ENCODE measurements at regions not wholly inside any gene's neighbourhood (a gene's known extent, or its start where the extent isn't known, plus 50 kb on each side); places are given as distances from the start of the nearest gene placed in this dataset.

DNA sequence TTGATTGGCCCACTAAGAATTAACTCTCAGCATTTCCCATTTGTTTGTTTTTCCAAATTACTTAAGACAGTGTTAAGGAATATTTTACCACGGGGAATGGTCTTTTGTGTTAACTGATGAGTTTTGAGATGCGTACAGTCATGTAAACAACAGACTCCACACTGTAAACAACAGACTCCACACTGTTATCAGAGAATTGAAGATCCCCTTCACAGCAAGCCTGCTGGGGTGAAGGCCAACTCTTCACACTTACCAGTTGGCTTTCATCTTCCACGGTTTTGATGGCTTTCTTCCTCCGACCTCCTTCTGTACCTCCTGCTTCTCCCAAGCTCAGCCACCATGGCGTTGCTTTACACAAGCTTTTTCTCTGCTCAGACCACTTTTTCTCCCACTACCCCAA, 166.8 kb downstream of the TMEM200C start:
- Histone ChIP-seq H3K9me3 (ENCODE audit: severe bottlenecking) (no peaks in the 10 kb centered on the region), H3K36me3 (ENCODE audit: low read depth) (no peaks in the 10 kb centered on the region), H3K27ac (ENCODE audit: poor library complexity, severe bottlenecking) (no peak overlapping the region), H3K27me3 (ENCODE audit: insufficient read depth, poor library complexity, severe bottlenecking) (no peaks in the 10 kb centered on the region), H3K4me1 (ENCODE audit: insufficient read depth, poor library complexity, severe bottlenecking) (no peaks in the 10 kb centered on the region), H3K4me3 (ENCODE audit: severe bottlenecking) (no peak overlapping the region)
- DNase-seq (ENCODE audit: low spot score) = no peak
- TF ChIP-seq, protein P1, sequence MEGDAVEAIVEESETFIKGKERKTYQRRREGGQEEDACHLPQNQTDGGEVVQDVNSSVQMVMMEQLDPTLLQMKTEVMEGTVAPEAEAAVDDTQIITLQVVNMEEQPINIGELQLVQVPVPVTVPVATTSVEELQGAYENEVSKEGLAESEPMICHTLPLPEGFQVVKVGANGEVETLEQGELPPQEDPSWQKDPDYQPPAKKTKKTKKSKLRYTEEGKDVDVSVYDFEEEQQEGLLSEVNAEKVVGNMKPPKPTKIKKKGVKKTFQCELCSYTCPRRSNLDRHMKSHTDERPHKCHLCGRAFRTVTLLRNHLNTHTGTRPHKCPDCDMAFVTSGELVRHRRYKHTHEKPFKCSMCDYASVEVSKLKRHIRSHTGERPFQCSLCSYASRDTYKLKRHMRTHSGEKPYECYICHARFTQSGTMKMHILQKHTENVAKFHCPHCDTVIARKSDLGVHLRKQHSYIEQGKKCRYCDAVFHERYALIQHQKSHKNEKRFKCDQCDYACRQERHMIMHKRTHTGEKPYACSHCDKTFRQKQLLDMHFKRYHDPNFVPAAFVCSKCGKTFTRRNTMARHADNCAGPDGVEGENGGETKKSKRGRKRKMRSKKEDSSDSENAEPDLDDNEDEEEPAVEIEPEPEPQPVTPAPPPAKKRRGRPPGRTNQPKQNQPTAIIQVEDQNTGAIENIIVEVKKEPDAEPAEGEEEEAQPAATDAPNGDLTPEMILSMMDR (IDR thresholded peaks at IDR 0.05; ENCODE audit: poor library complexity, severe bottlenecking) = no peak
- ATAC-seq (ENCODE audit: low read depth) = no peak

DNA sequence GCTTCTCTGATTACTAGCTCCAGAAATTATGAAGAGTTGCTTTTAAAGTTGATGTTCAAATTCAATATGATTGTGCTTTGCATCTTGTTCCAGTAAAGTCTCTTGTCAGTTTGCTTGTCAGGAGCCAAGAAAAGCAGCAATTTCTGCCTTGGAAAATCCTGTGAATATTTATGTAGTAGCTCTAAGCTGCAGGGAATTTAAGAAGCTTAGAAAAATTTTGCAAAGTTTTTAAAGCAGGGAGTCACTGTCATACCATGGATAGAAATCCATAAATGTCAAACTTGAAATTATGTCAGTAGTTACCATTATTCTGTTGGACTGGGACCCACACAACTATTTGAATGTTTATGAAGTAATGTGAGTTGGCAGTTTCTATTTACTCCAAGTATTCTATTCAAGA, 169.3 kb downstream of the TMEM200C start:
- Histone ChIP-seq H3K27ac (ENCODE audit: poor library complexity, severe bottlenecking) (no peak overlapping the region), H3K4me3 (ENCODE audit: severe bottlenecking) (no peak overlapping the region), H3K9me3 (ENCODE audit: severe bottlenecking) (no peaks in the 10 kb centered on the region), H3K4me1 (ENCODE audit: insufficient read depth, poor library complexity, severe bottlenecking) (no peaks in the 10 kb centered on the region), H3K36me3 (ENCODE audit: low read depth) (no peaks in the 10 kb centered on the region), H3K27me3 (ENCODE audit: insufficient read depth, poor library complexity, severe bottlenecking) (no peaks in the 10 kb centered on the region)
- TF ChIP-seq, protein P1 (IDR thresholded peaks at IDR 0.05; ENCODE audit: poor library complexity, severe bottlenecking) = no peak
- DNase-seq (ENCODE audit: low spot score) (no peak), ATAC-seq (ENCODE audit: low read depth) (no peak)

DNA sequence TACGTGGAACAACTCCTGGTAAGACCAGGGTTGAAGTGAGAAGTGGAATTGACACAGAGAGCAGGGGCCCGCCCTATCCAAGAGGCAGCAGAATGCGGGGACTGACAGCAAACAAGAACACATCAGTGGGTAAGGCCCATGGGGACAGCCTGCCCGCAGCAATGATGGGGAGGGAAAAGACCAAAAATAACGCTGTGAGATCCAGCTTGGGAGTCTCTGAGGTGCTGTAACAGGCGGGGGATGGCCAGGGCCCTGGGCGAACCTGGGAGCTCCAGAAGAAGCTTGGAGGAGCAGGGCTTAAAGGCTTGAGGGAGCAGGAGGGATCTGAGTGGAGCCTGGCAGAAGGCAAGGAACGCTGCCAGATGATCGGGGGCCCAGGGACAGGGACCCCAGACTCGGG, 173.4 kb downstream of the TMEM200C start:
- Histone ChIP-seq H3K4me3 (ENCODE audit: severe bottlenecking) (no peak overlapping the region), H3K9me3 (ENCODE audit: severe bottlenecking) (no peaks in the 10 kb centered on the region), H3K27me3 (ENCODE audit: insufficient read depth, poor library complexity, severe bottlenecking) (no peaks in the 10 kb centered on the region), H3K4me1 (ENCODE audit: insufficient read depth, poor library complexity, severe bottlenecking) (no peaks in the 10 kb centered on the region), H3K27ac (ENCODE audit: poor library complexity, severe bottlenecking) (no peak overlapping the region), H3K36me3 (ENCODE audit: low read depth) (no peaks in the 10 kb centered on the region)
- TF ChIP-seq, protein P1 (IDR thresholded peaks at IDR 0.05; ENCODE audit: poor library complexity, severe bottlenecking) = no peak
- DNase-seq (ENCODE audit: low spot score) = no peak
- ATAC-seq (ENCODE audit: low read depth) = no peak

DNA sequence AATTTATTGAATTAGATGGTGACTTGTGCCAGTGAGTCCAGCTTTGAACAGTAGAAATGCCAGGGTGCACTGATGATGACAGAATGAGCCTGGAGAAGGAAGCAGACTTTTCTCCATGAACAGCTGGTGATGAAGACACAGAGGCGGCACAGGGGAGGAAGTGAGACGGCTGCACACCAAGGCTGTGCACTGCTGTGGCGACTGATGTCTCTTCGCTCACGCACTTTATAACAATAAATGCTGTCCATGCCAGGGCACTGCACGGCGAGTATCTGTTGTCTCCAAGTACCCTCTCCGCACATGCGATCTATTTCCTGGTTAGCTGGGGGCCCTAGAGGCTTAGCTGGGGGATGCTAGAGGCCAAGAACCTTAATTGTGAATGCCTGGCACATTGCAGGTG, 175.2 kb downstream of the TMEM200C start:
- TF ChIP-seq, protein P1 (IDR thresholded peaks at IDR 0.05; ENCODE audit: poor library complexity, severe bottlenecking) = no peak
- H3K36me3 ChIP-seq (ENCODE audit: low read depth) = no peaks in the 10 kb centered on the region
- H3K9me3 ChIP-seq (ENCODE audit: severe bottlenecking) = no peaks in the 10 kb centered on the region
- H3K27me3 ChIP-seq (ENCODE audit: insufficient read depth, poor library complexity, severe bottlenecking) = no peaks in the 10 kb centered on the region
- ATAC-seq (ENCODE audit: low read depth) (no peak), DNase-seq (ENCODE audit: low spot score) (no peak)
- no peak overlapping the region for H3K27ac ChIP-seq (ENCODE audit: poor library complexity, severe bottlenecking)
- H3K4me1 ChIP-seq (ENCODE audit: insufficient read depth, poor library complexity, severe bottlenecking) = no peaks in the 10 kb centered on the region
- no peak overlapping the region for H3K4me3 ChIP-seq (ENCODE audit: severe bottlenecking)

DNA sequence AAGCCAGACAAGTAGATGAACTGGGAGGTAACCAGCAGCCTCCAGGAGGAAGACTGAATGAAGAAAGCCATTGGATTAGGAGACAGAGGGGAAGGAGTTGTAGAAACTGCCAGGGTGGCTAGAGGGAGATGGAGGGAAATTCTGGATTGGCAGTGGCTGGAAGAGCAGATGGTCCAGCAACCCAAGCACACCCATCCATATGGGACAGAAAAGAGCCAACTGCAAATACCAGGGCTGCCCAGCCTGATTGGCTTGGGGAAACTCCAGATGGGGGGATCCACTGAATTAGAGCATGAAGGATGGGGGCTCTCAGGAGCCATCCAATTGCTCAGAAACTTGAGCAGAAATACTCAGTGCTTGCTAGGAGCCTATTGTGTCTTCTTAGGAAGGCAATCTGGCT, 173.5 kb upstream of the EPB41L3 start:
- Histone ChIP-seq H3K4me3 (ENCODE audit: severe bottlenecking) (no peak overlapping the region), H3K4me1 (ENCODE audit: insufficient read depth, poor library complexity, severe bottlenecking) (no peaks in the 10 kb centered on the region), H3K27ac (ENCODE audit: poor library complexity, severe bottlenecking) (no peak overlapping the region), H3K36me3 (ENCODE audit: low read depth) (no peaks in the 10 kb centered on the region), H3K9me3 (ENCODE audit: severe bottlenecking) (no peaks in the 10 kb centered on the region), H3K27me3 (ENCODE audit: insufficient read depth, poor library complexity, severe bottlenecking) (no peaks in the 10 kb centered on the region)
- DNase-seq (ENCODE audit: low spot score) (no peak), ATAC-seq (ENCODE audit: low read depth) (no peak)
- TF ChIP-seq, protein P1 (IDR thresholded peaks at IDR 0.05; ENCODE audit: poor library complexity, severe bottlenecking) = no peak

Measured in RWPE2 (cell line).